ENCODE measurements at regions not wholly inside any gene's neighbourhood (a gene's known extent, or its start where the extent isn't known, plus 50 kb on each side); places are given as distances from the start of the nearest gene placed in this dataset.

DNA sequence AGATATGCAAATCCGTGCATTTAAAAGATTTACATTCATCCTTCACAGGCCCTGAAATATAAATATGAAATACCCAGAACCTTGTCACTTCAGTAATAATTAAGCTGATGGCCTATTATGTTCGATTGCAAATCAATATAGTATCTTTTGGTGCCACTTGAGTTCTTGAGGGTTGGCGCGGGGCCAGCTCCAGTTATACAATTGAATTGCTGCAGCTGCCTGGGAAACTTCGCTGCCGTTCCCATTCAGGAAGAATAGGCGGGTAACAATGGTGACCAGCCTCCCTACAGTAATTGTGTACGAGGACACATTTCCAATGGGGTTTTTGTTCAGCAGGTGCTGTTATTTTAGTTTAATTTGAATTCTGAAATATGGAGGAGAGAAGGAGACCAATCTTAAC, 451.2 kb downstream of the INSC start:
- no peaks in the 10 kb centered on the region for H4K20me1 ChIP-seq (replicated peaks; ENCODE audit: insufficient read depth)
- Mint-ChIP-seq H3K27ac (no peak overlapping the region), H3K27me3 (ENCODE audit: insufficient read depth, low read depth, poor library complexity) (peaks cover 3% of the 10 kb centered on the region), H3K4me1 (peaks cover 13% of the 10 kb centered on the region), H3K9me3 (0 out of 3 replicates have a peak, but pooled peaks cover 2% of the 10 kb centered on the region), H3K36me3 (ENCODE audit: low read depth) (peaks cover 16% of the 10 kb centered on the region), H3K4me3 (no peak overlapping the region)
- no peaks in the 10 kb centered on the region for H3F3A ChIP-seq (replicated peaks; ENCODE audit: low read depth)
- no peak overlapping the region for H3K4me2 ChIP-seq
- no peak for DNase-seq (ENCODE audit: low spot score)
- H2AFZ ChIP-seq = no peak overlapping the region
- no peaks in the 10 kb centered on the region for H3K79me2 ChIP-seq (replicated peaks; ENCODE audit: insufficient read depth)
- TF ChIP-seq ZNF114 (CRISPR knock-in tag; IDR thresholded peaks at IDR 0.05) = no peak
- no peak for TF ChIP-seq JUNB (IDR thresholded peaks at IDR 0.05; ENCODE audit: unreplicated experiment)
- TF ChIP-seq CTCF (conservative IDR thresholded peaks at IDR 0.05; ENCODE audit: low read depth in 2 of 2) = no peak
- no peak for TF ChIP-seq NANOG (IDR thresholded peaks at IDR 0.05; ENCODE audit: borderline replicate concordance)
- no peak for TF ChIP-seq STAT1 (IDR thresholded peaks at IDR 0.05; ENCODE audit: unreplicated experiment)
- no peak for TF ChIP-seq EZH2 (IDR thresholded peaks at IDR 0.05; ENCODE audit: low read depth, unreplicated experiment)
- TF ChIP-seq POLR2AphosphoS5 (IDR thresholded peaks at IDR 0.05; ENCODE audit: low read depth) = no peak
- TF ChIP-seq EZH2phosphoT487 (IDR thresholded peaks at IDR 0.05; ENCODE audit: unreplicated experiment) = no peak
- TF ChIP-seq, protein P1, sequence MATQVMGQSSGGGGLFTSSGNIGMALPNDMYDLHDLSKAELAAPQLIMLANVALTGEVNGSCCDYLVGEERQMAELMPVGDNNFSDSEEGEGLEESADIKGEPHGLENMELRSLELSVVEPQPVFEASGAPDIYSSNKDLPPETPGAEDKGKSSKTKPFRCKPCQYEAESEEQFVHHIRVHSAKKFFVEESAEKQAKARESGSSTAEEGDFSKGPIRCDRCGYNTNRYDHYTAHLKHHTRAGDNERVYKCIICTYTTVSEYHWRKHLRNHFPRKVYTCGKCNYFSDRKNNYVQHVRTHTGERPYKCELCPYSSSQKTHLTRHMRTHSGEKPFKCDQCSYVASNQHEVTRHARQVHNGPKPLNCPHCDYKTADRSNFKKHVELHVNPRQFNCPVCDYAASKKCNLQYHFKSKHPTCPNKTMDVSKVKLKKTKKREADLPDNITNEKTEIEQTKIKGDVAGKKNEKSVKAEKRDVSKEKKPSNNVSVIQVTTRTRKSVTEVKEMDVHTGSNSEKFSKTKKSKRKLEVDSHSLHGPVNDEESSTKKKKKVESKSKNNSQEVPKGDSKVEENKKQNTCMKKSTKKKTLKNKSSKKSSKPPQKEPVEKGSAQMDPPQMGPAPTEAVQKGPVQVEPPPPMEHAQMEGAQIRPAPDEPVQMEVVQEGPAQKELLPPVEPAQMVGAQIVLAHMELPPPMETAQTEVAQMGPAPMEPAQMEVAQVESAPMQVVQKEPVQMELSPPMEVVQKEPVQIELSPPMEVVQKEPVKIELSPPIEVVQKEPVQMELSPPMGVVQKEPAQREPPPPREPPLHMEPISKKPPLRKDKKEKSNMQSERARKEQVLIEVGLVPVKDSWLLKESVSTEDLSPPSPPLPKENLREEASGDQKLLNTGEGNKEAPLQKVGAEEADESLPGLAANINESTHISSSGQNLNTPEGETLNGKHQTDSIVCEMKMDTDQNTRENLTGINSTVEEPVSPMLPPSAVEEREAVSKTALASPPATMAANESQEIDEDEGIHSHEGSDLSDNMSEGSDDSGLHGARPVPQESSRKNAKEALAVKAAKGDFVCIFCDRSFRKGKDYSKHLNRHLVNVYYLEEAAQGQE (IDR thresholded peaks at IDR 0.05; ENCODE audit: unreplicated experiment) = no peak
- TF ChIP-seq ZNF331 (CRISPR knock-in tag; IDR thresholded peaks at IDR 0.05; ENCODE audit: low read depth) = no peak
- TF ChIP-seq, protein P2, sequence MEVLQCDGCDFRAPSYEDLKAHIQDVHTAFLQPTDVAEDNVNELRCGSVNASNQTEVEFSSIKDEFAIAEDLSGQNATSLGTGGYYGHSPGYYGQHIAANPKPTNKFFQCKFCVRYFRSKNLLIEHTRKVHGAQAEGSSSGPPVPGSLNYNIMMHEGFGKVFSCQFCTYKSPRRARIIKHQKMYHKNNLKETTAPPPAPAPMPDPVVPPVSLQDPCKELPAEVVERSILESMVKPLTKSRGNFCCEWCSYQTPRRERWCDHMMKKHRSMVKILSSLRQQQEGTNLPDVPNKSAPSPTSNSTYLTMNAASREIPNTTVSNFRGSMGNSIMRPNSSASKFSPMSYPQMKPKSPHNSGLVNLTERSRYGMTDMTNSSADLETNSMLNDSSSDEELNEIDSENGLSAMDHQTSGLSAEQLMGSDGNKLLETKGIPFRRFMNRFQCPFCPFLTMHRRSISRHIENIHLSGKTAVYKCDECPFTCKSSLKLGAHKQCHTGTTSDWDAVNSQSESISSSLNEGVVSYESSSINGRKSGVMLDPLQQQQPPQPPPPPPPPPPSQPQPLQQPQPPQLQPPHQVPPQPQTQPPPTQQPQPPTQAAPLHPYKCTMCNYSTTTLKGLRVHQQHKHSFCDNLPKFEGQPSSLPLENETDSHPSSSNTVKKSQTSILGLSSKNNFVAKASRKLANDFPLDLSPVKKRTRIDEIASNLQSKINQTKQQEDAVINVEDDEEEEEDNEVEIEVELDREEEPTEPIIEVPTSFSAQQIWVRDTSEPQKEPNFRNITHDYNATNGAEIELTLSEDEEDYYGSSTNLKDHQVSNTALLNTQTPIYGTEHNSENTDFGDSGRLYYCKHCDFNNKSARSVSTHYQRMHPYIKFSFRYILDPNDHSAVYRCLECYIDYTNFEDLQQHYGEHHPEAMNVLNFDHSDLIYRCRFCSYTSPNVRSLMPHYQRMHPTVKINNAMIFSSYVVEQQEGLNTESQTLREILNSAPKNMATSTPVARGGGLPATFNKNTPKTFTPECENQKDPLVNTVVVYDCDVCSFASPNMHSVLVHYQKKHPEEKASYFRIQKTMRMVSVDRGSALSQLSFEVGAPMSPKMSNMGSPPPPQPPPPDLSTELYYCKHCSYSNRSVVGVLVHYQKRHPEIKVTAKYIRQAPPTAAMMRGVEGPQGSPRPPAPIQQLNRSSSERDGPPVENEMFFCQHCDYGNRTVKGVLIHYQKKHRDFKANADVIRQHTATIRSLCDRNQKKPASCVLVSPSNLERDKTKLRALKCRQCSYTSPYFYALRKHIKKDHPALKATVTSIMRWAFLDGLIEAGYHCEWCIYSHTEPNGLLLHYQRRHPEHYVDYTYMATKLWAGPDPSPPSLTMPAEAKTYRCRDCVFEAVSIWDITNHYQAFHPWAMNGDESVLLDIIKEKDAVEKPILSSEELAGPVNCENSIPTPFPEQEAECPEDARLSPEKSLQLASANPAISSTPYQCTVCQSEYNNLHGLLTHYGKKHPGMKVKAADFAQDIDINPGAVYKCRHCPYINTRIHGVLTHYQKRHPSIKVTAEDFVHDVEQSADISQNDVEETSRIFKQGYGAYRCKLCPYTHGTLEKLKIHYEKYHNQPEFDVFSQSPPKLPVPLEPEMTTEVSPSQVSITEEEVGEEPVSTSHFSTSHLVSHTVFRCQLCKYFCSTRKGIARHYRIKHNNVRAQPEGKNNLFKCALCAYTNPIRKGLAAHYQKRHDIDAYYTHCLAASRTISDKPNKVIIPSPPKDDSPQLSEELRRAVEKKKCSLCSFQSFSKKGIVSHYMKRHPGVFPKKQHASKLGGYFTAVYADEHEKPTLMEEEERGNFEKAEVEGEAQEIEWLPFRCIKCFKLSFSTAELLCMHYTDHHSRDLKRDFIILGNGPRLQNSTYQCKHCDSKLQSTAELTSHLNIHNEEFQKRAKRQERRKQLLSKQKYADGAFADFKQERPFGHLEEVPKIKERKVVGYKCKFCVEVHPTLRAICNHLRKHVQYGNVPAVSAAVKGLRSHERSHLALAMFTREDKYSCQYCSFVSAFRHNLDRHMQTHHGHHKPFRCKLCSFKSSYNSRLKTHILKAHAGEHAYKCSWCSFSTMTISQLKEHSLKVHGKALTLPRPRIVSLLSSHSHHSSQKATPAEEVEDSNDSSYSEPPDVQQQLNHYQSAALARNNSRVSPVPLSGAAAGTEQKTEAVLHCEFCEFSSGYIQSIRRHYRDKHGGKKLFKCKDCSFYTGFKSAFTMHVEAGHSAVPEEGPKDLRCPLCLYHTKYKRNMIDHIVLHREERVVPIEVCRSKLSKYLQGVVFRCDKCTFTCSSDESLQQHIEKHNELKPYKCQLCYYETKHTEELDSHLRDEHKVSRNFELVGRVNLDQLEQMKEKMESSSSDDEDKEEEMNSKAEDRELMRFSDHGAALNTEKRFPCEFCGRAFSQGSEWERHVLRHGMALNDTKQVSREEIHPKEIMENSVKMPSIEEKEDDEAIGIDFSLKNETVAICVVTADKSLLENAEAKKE (CRISPR knock-in tag; IDR thresholded peaks at IDR 0.05) = no peak
- TF ChIP-seq CREB1 (CRISPR knock-in tag; IDR thresholded peaks at IDR 0.05; ENCODE audit: low read depth) = no peak
- TF ChIP-seq, protein P3, sequence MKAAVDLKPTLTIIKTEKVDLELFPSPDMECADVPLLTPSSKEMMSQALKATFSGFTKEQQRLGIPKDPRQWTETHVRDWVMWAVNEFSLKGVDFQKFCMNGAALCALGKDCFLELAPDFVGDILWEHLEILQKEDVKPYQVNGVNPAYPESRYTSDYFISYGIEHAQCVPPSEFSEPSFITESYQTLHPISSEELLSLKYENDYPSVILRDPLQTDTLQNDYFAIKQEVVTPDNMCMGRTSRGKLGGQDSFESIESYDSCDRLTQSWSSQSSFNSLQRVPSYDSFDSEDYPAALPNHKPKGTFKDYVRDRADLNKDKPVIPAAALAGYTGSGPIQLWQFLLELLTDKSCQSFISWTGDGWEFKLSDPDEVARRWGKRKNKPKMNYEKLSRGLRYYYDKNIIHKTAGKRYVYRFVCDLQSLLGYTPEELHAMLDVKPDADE (IDR thresholded peaks at IDR 0.05) = no peak
- no peak overlapping the region for H3K27ac ChIP-seq (ENCODE audit: low read depth)
- no peak overlapping the region for H3K4me3 ChIP-seq
- no peak for ATAC-seq
- peaks cover 9% of the 10 kb centered on the region; the same call in 1 of the 2 replicates for H3K9me2 ChIP-seq (ENCODE audit: insufficient read depth)
- H3K27me3 ChIP-seq (ENCODE audit: insufficient read depth) = no peaks in the 10 kb centered on the region
- peaks cover 8% of the 10 kb centered on the region; the same call in 1 of the 2 replicates for H3K4me1 ChIP-seq (ENCODE audit: insufficient read depth)
- H3K36me3 ChIP-seq (ENCODE audit: insufficient read depth) = no peaks in the 10 kb centered on the region
